WTC11 (cell line): ENCODE measurements at regions not wholly inside any gene's neighbourhood (a gene's known extent, or its start where the extent isn't known, plus 50 kb on each side); places are given as distances from the start of the nearest gene placed in this dataset.

Experiments
- ATAC-seq: fragments of 200-7000 bp; cut with Tn5 transposase; 2 replicates; pipeline ENCODE4 v1.10.0; 2021; ENCODE audit warnings: mild to moderate bottlenecking, moderate library complexity
- CTCF ChIA-PET: fragments of 300-600 bp; sonication (Branson Sonifier 250); formaldehyde crosslinking; loops from one replicate; lab custom pipeline; 2021; ENCODE audit warnings: antibody characterized with exemption; lab: Charles Lee
- POLR2A ChIA-PET: fragments of 350-600 bp; sonication (Branson Sonifier 250); formaldehyde crosslinking; loops from one replicate; lab custom pipeline; 2021; ENCODE audit warnings: antibody characterized with exemption; lab: Charles Lee
- DNase-seq: peaks from one replicate; pipeline ENCODE4 v3.0.0; 2021; ENCODE audit warnings: low spot score
- H3K27ac Mint-ChIP-seq: 2 replicates; pipeline ENCODE4 v1.8.0; 2021; ENCODE audit warnings: mixed read lengths
- H3K27me3 Mint-ChIP-seq: 2 replicates; pipeline ENCODE4 v1.8.0; 2021; ENCODE audit warnings: low read depth, mild to moderate bottlenecking, moderate library complexity, mixed read lengths
- H3K36me3 Mint-ChIP-seq: 2 replicates; pipeline ENCODE4 v1.8.0; 2021; ENCODE audit warnings: mixed read lengths
- H3K4me1 Mint-ChIP-seq: 2 replicates; pipeline ENCODE4 v1.8.0; 2022; ENCODE audit warnings: mixed read lengths
- H3K4me3 Mint-ChIP-seq: 2 replicates; pipeline ENCODE4 v1.8.0; 2021; ENCODE audit warnings: mild to moderate bottlenecking, moderate library complexity, mixed read lengths
- H3K9me3 Mint-ChIP-seq: 2 replicates; pipeline ENCODE4 v1.8.0; 2021; ENCODE audit warnings: mixed read lengths
- AR ChIP-seq: fragments of 250-450 bp; sonication (Bioruptor Pico); IDR thresholded peaks from 2 replicates; pipeline ENCODE4 v1.9.0; 2021; ENCODE audit warnings: mild to moderate bottlenecking
- ATF6 ChIP-seq: sonication (generic); formaldehyde crosslinking; IDR thresholded peaks from 2 replicates; pipeline ENCODE4 v1.8.1; 2023; ENCODE audit warnings: mild to moderate bottlenecking, missing genetic modification reagents
- E2F4 ChIP-seq: sonication (generic); formaldehyde crosslinking; IDR thresholded peaks from 2 replicates; pipeline ENCODE4 v1.8.1; 2022; ENCODE audit warnings: low read depth, mild to moderate bottlenecking, moderate library complexity, missing genetic modification reagents, borderline replicate concordance
- FOXP1 ChIP-seq: sonication (generic); formaldehyde crosslinking; IDR thresholded peaks from 2 replicates; pipeline ENCODE4 v1.8.0; 2022; ENCODE audit warnings: missing genetic modification reagents, mild to moderate bottlenecking, moderate library complexity, borderline replicate concordance
- GRHL2 ChIP-seq: fragments of 250-450 bp; sonication (Bioruptor Pico); IDR thresholded peaks from 2 replicates; pipeline ENCODE4 v1.8.0; 2022; ENCODE audit warnings: mild to moderate bottlenecking, moderate library complexity; ENCODE audit not compliant: insufficient replicate concordance, severe bottlenecking
- HMGXB4 ChIP-seq: sonication (generic); formaldehyde crosslinking; IDR thresholded peaks from 2 replicates; pipeline ENCODE4 v1.8.1; 2023; ENCODE audit warnings: mild to moderate bottlenecking, moderate library complexity, missing genetic modification reagents
- IRF1 ChIP-seq: sonication (generic); formaldehyde crosslinking; IDR thresholded peaks from 2 replicates; pipeline ENCODE4 v1.8.0; 2023; ENCODE audit warnings: missing genetic modification reagents
- KAT7 ChIP-seq: sonication (generic); formaldehyde crosslinking; IDR thresholded peaks from 2 replicates; pipeline ENCODE4 v1.8.1; 2023; ENCODE audit warnings: missing genetic modification reagents, mild to moderate bottlenecking, borderline replicate concordance
- MAX ChIP-seq: sonication (generic); formaldehyde crosslinking; IDR thresholded peaks from 2 replicates; pipeline ENCODE4 v1.8.0; 2022; ENCODE audit warnings: mild to moderate bottlenecking, missing genetic modification reagents
- NFE2L1 ChIP-seq: sonication (generic); formaldehyde crosslinking; IDR thresholded peaks from 2 replicates; pipeline ENCODE4 v1.8.1; 2023; ENCODE audit warnings: missing genetic modification reagents
- NFYB ChIP-seq: sonication (generic); formaldehyde crosslinking; conservative IDR thresholded peaks from 2 replicates; pipeline ENCODE4 v1.8.0; 2022; ENCODE audit warnings: low read depth, missing genetic modification reagents
- NR2C2 ChIP-seq: sonication (generic); formaldehyde crosslinking; IDR thresholded peaks from 2 replicates; pipeline ENCODE4 v1.8.0; 2022; ENCODE audit warnings: mild to moderate bottlenecking, missing genetic modification reagents
- RORB ChIP-seq: fragments of 250-450 bp; sonication (Bioruptor Pico); IDR thresholded peaks from 2 replicates; pipeline ENCODE4 v1.9.0; 2021; ENCODE audit warnings: mild to moderate bottlenecking
- SMAD3 ChIP-seq: sonication (generic); formaldehyde crosslinking; IDR thresholded peaks from 2 replicates; pipeline ENCODE4 v1.8.0; 2022; ENCODE audit warnings: missing genetic modification reagents, mild to moderate bottlenecking, borderline replicate concordance
- TCF7 ChIP-seq: sonication (generic); formaldehyde crosslinking; IDR thresholded peaks from 2 replicates; pipeline ENCODE4 v1.8.0; 2022; ENCODE audit warnings: mild to moderate bottlenecking, low read depth, missing genetic modification reagents, moderate library complexity
- TP53 ChIP-seq: sonication (generic); formaldehyde crosslinking; IDR thresholded peaks from 2 replicates; pipeline ENCODE4 v1.8.1; 2023; ENCODE audit warnings: mild to moderate bottlenecking, missing genetic modification reagents
- USF1 ChIP-seq: sonication (generic); formaldehyde crosslinking; IDR thresholded peaks from 2 replicates; pipeline ENCODE4 v1.8.0; 2022; ENCODE audit warnings: mild to moderate bottlenecking, missing genetic modification reagents
- USF2 ChIP-seq: sonication (generic); formaldehyde crosslinking; IDR thresholded peaks from 2 replicates; pipeline ENCODE4 v1.8.1; 2023; ENCODE audit warnings: mild to moderate bottlenecking, missing genetic modification reagents, moderate library complexity
- ZNF263 ChIP-seq: sonication (generic); formaldehyde crosslinking; IDR thresholded peaks from 2 replicates; pipeline ENCODE4 v1.8.1; 2022; ENCODE audit warnings: low read depth, mild to moderate bottlenecking, moderate library complexity, missing genetic modification reagents
- ZNF416 ChIP-seq: fragments of 250-450 bp; sonication (Bioruptor Pico); IDR thresholded peaks from 2 replicates; pipeline ENCODE4 v1.9.0; 2021; ENCODE audit warnings: mild to moderate bottlenecking, inconsistent platforms
- ZNF425 ChIP-seq: fragments of 250-450 bp; sonication (Bioruptor Pico); conservative IDR thresholded peaks from 2 replicates; pipeline ENCODE4 v1.9.0; 2021; ENCODE audit warnings: mild to moderate bottlenecking

GRCh38 chr6:67011441-67011840 is 1304.4 kb upstream of the EYS start:
- no peak for TF ChIP-seq E2F4 (CRISPR knock-in tag)
- TF ChIP-seq ZNF416 (CRISPR knock-in tag): no peak
- no peak for TF ChIP-seq AR (CRISPR knock-in tag)
- no peak for TF ChIP-seq NFE2L1 (CRISPR knock-in tag)
- no peak for TF ChIP-seq TP53 (CRISPR knock-in tag)
- ChIA-PET CTCF (no interaction called here), POLR2A (no interaction called here)
- DNase-seq (no peak), ATAC-seq (no peak)
- H3K27ac Mint-ChIP-seq: no peak overlapping the region
- H3K9me3 Mint-ChIP-seq: peaks cover 37% of the 10 kb centered on the region
- H3K4me3 Mint-ChIP-seq: no peak overlapping the region
- H3K36me3 Mint-ChIP-seq: peaks cover 8% of the 10 kb centered on the region
- H3K4me1 Mint-ChIP-seq: no peaks in the 10 kb centered on the region
- H3K27me3 Mint-ChIP-seq: peaks cover 56% of the 10 kb centered on the region

GRCh38 chr6:67009818-67010217 is 1302.8 kb upstream of the EYS start:
- Mint-ChIP-seq H3K27ac (no peak overlapping the region), H3K36me3 (peaks cover 2% of the 10 kb centered on the region; the same call in 1 of the 2 replicates), H3K9me3 (peaks cover 33% of the 10 kb centered on the region), H3K4me3 (no peak overlapping the region), H3K27me3 (peaks cover 56% of the 10 kb centered on the region), H3K4me1 (no peaks in the 10 kb centered on the region)
- ChIA-PET CTCF (no interaction called here), POLR2A (no interaction called here)
- peak; percentile 19 for DNase-seq
- ATAC-seq: peak; percentile 87
- no peak for TF ChIP-seq TCF7 (CRISPR knock-in tag)
- no peak for TF ChIP-seq GRHL2 (CRISPR knock-in tag)
- TF ChIP-seq HMGXB4 (CRISPR knock-in tag): no peak
- TF ChIP-seq ATF6 (CRISPR knock-in tag): no peak
- TF ChIP-seq TP53 (CRISPR knock-in tag): no peak
- TF ChIP-seq USF2 (CRISPR knock-in tag): peak; percentile 81
- peak; percentile 76 for TF ChIP-seq MAX
- no peak for TF ChIP-seq ZNF425 (CRISPR knock-in tag)
- no peak for TF ChIP-seq KAT7 (CRISPR knock-in tag)
- no peak for TF ChIP-seq RORB (CRISPR knock-in tag)
- TF ChIP-seq USF1 (CRISPR knock-in tag): peak; percentile 74; the same call in 1 of the 2 replicates
- TF ChIP-seq NFYB (CRISPR knock-in tag): no peak
- no peak for TF ChIP-seq ZNF263 (CRISPR knock-in tag)
- TF ChIP-seq SMAD3 (CRISPR knock-in tag): no peak
- TF ChIP-seq IRF1 (CRISPR knock-in tag): no peak
- no peak for TF ChIP-seq NR2C2 (CRISPR knock-in tag)
- no peak for TF ChIP-seq FOXP1
